Ovary (tissue), 7 donors: ENCODE measurements at regions not wholly inside any gene's neighbourhood (a gene's known extent, or its start where the extent isn't known, plus 50 kb on each side); places are given as distances from the start of the nearest gene placed in this dataset.

ENCODE experiments used
- DNase-seq, 5 donors: peaks; one replicate each; pipeline ENCODE4 v3.0.0-alpha.2; 2019 to 2020
- H3K27ac ChIP-seq, 2 donors: fragments of 200-600 bp; one replicate each; pipeline versions ENCODE4 v1.5.1 to v1.8.0; 2019 to 2022
- H3K27me3 ChIP-seq: fragments of 200-600 bp; one replicate; pipeline ENCODE4 v1.8.0; 2022
- H3K36me3 ChIP-seq: fragments of 200-600 bp; sonication (generic); one replicate; pipeline ENCODE4 v1.5.1; 2019
- H3K4me1 ChIP-seq: one replicate; pipeline ENCODE4 v1.8.1; 2013; ENCODE audit warnings: mild to moderate bottlenecking, moderate library complexity; ENCODE audit not compliant: insufficient read depth
- H3K4me3 ChIP-seq: fragments of 200-600 bp; sonication (generic); one replicate; pipeline ENCODE4 v1.5.1; 2017
- H3K9me3 ChIP-seq, 2 donors: fragments of 200-600 bp in 1 of 2; sonication (generic) in 1 of 2; one replicate each; pipeline versions ENCODE4 v1.5.1 to v1.8.1; 2013 to 2019; ENCODE audit warnings: mild to moderate bottlenecking in 1 of 2, moderate library complexity in 1 of 2
- CTCF ChIP-seq, 3 donors: fragments of 450-650 bp in 2 of 3; fragments of 200-600 bp in 1 of 3; IDR thresholded peaks; one replicate each; pipeline versions ENCODE4 v1.5.1 to v1.8.0; 2016 to 2022; ENCODE audit warnings: antibody characterized with exemption in 3 of 3, mild to moderate bottlenecking in 1 of 3
- EP300 ChIP-seq: sonication (generic); formaldehyde crosslinking; IDR thresholded peaks from one replicate; pipeline ENCODE4 v1.6.1; 2017; ENCODE audit warnings: antibody characterized with exemption
- POLR2A ChIP-seq: fragments of 450-650 bp; IDR thresholded peaks from one replicate; pipeline ENCODE4 v1.6.1; 2017; ENCODE audit warnings: antibody characterized with exemption, mild to moderate bottlenecking, moderate library complexity
- WGBS, 3 donors: extraction: QIAGEN DNeasy Blood & Tissue Kit in 1 of 3; methylation state at CpG; one replicate each; pipeline versions ENCODE4 v1.1.5 to v1.1.7; 2013 to 2017; 5-methylcytosine and 5-hydroxymethylcytosine counted together
- intact Hi-C, 4 donors: fragments of 100-400 bp; cut with DNase I; formaldehyde crosslinking; loops; one replicate each; pipeline versions ENCODE4 v1.11.0 to v1.15.1; 2022 to 2023
- donor health status: DM: no; HTN: no; CAD: no; lungs with moderate emphysema.
- donor health status: DM: no; HTN: no; CAD: no.
- donor health status: Bipolar disorder and iron deficiency.
- donor health status: DM: no; HTN: no; CAD: no.
- donor health status: DM: yes; HTN: yes; CAD: no.

- intact Hi-C loops, result no loop called here
- TF ChIP-seq CTCF (IDR thresholded peaks at IDR 0.05), result no peak
- no peak for TF ChIP-seq EP300
- TF ChIP-seq POLR2A, result no peak
- no peak overlapping the region for H3K4me3 ChIP-seq
- no peaks in the 10 kb centered on the region for H3K9me3 ChIP-seq
- no peaks in the 10 kb centered on the region for H3K4me1 ChIP-seq
- no peaks in the 10 kb centered on the region for H3K27me3 ChIP-seq
- H3K27ac ChIP-seq, result no peak overlapping the region
- DNase-seq, result no peak
- H3K36me3 ChIP-seq, result no peaks in the 10 kb centered on the region
- 72 to 81% (median 76%) methylated on average over 5 of the region's 5 CpGs for WGBS, 3 donors
Observed at GRCh38 chr10:124329941-124330340, 88.8 kb downstream of the OAT start.

GRCh38 chr10:124329362-124329761 is 89.4 kb downstream of the OAT start:
- no peak for DNase-seq
- TF ChIP-seq POLR2A (no peak), CTCF (IDR thresholded peaks at IDR 0.05) (no peak)
- Histone ChIP-seq H3K9me3 (no peaks in the 10 kb centered on the region), H3K4me1 (no peaks in the 10 kb centered on the region), H3K27me3 (no peaks in the 10 kb centered on the region), H3K36me3 (no peaks in the 10 kb centered on the region), H3K4me3 (no peak overlapping the region), H3K27ac (no peak overlapping the region)
- WGBS, 3 donors, result 93 to 100% (median 100%) methylated on average over 1 of the region's 1 CpG
- intact Hi-C loops, result no loop called here

GRCh38 chr10:124328477-124329220 is 90.1 kb downstream of the OAT start:
- H3K27ac ChIP-seq, result no peak overlapping the region
- no peaks in the 10 kb centered on the region for H3K36me3 ChIP-seq
- 73 to 81% (median 79%) methylated on average over 9 to 10 of the region's 10 CpGs for WGBS, 3 donors
- TF ChIP-seq POLR2A, result no peak
- no peak for TF ChIP-seq CTCF (IDR thresholded peaks at IDR 0.05)
- TF ChIP-seq EP300, result no peak
- H3K27me3 ChIP-seq, result no peaks in the 10 kb centered on the region
- intact Hi-C loops, result no loop called here
- H3K4me3 ChIP-seq, result no peak overlapping the region
- H3K4me1 ChIP-seq, result no peaks in the 10 kb centered on the region
- H3K9me3 ChIP-seq, result no peaks in the 10 kb centered on the region
- no peak for DNase-seq

GRCh38 chr10:124325998-124326636 is 92.6 kb downstream of the OAT start:
- no peak for TF ChIP-seq CTCF (IDR thresholded peaks at IDR 0.05)
- TF ChIP-seq POLR2A, result no peak
- no peak for TF ChIP-seq EP300
- 4 to 50% (median 8%) methylated on average over 1 of the region's 1 CpG for WGBS, 3 donors
- H3K36me3 ChIP-seq, result no peaks in the 10 kb centered on the region
- DNase-seq, result peak in 1 of 5 donors; percentile 12
- intact Hi-C loops, result no loop called here
- no peak overlapping the region for H3K4me3 ChIP-seq
- H3K4me1 ChIP-seq, result no peaks in the 10 kb centered on the region
- no peaks in the 10 kb centered on the region for H3K9me3 ChIP-seq
- no peaks in the 10 kb centered on the region for H3K27me3 ChIP-seq
- no peak overlapping the region for H3K27ac ChIP-seq
